A673 (cell line): ENCODE measurements at regions not wholly inside any gene's neighbourhood (a gene's known extent, or its start where the extent isn't known, plus 50 kb on each side); places are given as distances from the start of the nearest gene placed in this dataset.

Source experiments
- BruUV-seq: library from RNA; stranded (reverse); fragments of 400-500 nt; replicated peaks from 2 replicates; lab custom pipeline; 2021; lab: Mats Ljungman, UMichigan
- CTCF ChIA-PET: fragments of 300-600 bp; sonication (Branson Sonifier 250); formaldehyde crosslinking; loops from one replicate; lab custom pipeline; 2022; ENCODE audit warnings: antibody characterized with exemption; lab: Charles Lee
- POLR2A ChIA-PET: fragments of 300-600 bp; sonication (Branson Sonifier 250); formaldehyde crosslinking; loops from one replicate; lab custom pipeline; 2022; ENCODE audit warnings: antibody characterized with exemption; ENCODE audit not compliant: low non-redundant PET; lab: Charles Lee
- DNase-seq: peaks from one replicate; pipeline ENCODE4 v3.0.0-alpha.2; 2015; ENCODE audit warnings: low spot score
- H3K27ac ChIP-seq: fragments of 200-600 bp; sonication (generic); 2 replicates; pipeline ENCODE4 v1.5.1; 2016; ENCODE audit warnings: mixed run types, low read depth, mild to moderate bottlenecking, mixed read lengths, antibody characterized with exemption, low read length; ENCODE audit not compliant: poor library complexity, severe bottlenecking
- H3K27me3 ChIP-seq: fragments of 200-600 bp; sonication (generic); replicated peaks from 2 replicates; pipeline ENCODE4 v1.6.1; 2017; ENCODE audit warnings: mixed run types, low read depth, mild to moderate bottlenecking, mixed read lengths, antibody characterized with exemption, low read length; ENCODE audit not compliant: insufficient read depth, poor library complexity
- H3K36me3 ChIP-seq: fragments of 200-600 bp; sonication (generic); 2 replicates; pipeline ENCODE4 v1.6.1; 2016; ENCODE audit warnings: mixed run types, mild to moderate bottlenecking, mixed read lengths, antibody characterized with exemption, low read length; ENCODE audit not compliant: insufficient read depth, poor library complexity, severe bottlenecking
- H3K4me1 ChIP-seq: fragments of 200-600 bp; sonication (generic); 2 replicates; pipeline ENCODE4 v1.6.1; 2017; ENCODE audit warnings: mixed run types, mild to moderate bottlenecking, mixed read lengths, antibody characterized with exemption, low read length; ENCODE audit not compliant: insufficient read depth, poor library complexity, severe bottlenecking
- H3K4me3 ChIP-seq: fragments of 200-600 bp; sonication (generic); 2 replicates; pipeline ENCODE4 v1.5.1; 2016; ENCODE audit warnings: low read depth, mixed run types, mild to moderate bottlenecking, mixed read lengths, low read length; ENCODE audit not compliant: poor library complexity, severe bottlenecking
- H3K9me3 ChIP-seq: fragments of 200-600 bp; sonication (generic); 2 replicates; pipeline ENCODE4 v1.6.1; 2016; ENCODE audit warnings: mixed run types, low read depth, mild to moderate bottlenecking, mixed read lengths, antibody characterized with exemption, low read length; ENCODE audit not compliant: poor library complexity, severe bottlenecking
- CTCF ChIP-seq: fragments of 300-800, 200-600 bp; sonication (generic); conservative IDR thresholded peaks from 2 replicates; pipeline ENCODE4 v1.5.1; 2017; ENCODE audit warnings: low read depth, mild to moderate bottlenecking, antibody characterized with exemption, low read length, moderate library complexity, mixed read lengths
- EZH2 ChIP-seq: fragments of 200-600 bp; sonication (generic); IDR thresholded peaks from 2 replicates; pipeline ENCODE4 v1.6.1; 2017; ENCODE audit warnings: borderline replicate concordance, low read depth, mild to moderate bottlenecking, mixed read lengths, antibody characterized with exemption, low read length; ENCODE audit not compliant: poor library complexity, severe bottlenecking
- intact Hi-C: fragments of 100-400 bp; cut with micrococcal nuclease; formaldehyde crosslinking; loops from one replicate; pipeline ENCODE4 v1.10.0; 2022; ENCODE audit not compliant: unreplicated experiment

GRCh38 chr9:118252027-118252426 lies 547.8 kb downstream of the TLR4 start:
- no TSS peak for BruUV-seq
- no peaks in the 10 kb centered on the region for H3K27me3 ChIP-seq
- no peak for DNase-seq
- TF ChIP-seq EZH2: no peak
- TF ChIP-seq CTCF: no peak
- ChIA-PET CTCF (no interaction called here), POLR2A (no interaction called here)
- no peaks in the 10 kb centered on the region for H3K4me1 ChIP-seq
- intact Hi-C loops: no loop called here
- peaks cover 8% of the 10 kb centered on the region for H3K9me3 ChIP-seq
- no peaks in the 10 kb centered on the region for H3K36me3 ChIP-seq
- no peak overlapping the region for H3K27ac ChIP-seq
- no peak overlapping the region for H3K4me3 ChIP-seq

- ChIA-PET POLR2A (no interaction called here), CTCF (no interaction called here)
- intact Hi-C loops: no loop called here
- no peak for TF ChIP-seq EZH2
- TF ChIP-seq CTCF: no peak
- no peak for DNase-seq
- Histone ChIP-seq H3K36me3 (no peaks in the 10 kb centered on the region), H3K27ac (no peak overlapping the region), H3K27me3 (no peaks in the 10 kb centered on the region), H3K9me3 (peaks cover 14% of the 10 kb centered on the region), H3K4me3 (no peak overlapping the region), H3K4me1 (no peaks in the 10 kb centered on the region)
- BruUV-seq: no TSS peak
These were observed 558.0 kb downstream of the TLR4 start for GRCh38 chr9:118262191-118262590.

- TF ChIP-seq CTCF: no peak
- no peak for TF ChIP-seq EZH2
- no TSS peak for BruUV-seq
- intact Hi-C loops: no loop called here
- CTCF ChIA-PET: no interaction called here
- POLR2A ChIA-PET: no interaction called here
- DNase-seq: no peak
- H3K27ac ChIP-seq: no peak overlapping the region
- H3K36me3 ChIP-seq: no peaks in the 10 kb centered on the region
- no peaks in the 10 kb centered on the region for H3K4me1 ChIP-seq
- no peaks in the 10 kb centered on the region for H3K27me3 ChIP-seq
- no peak overlapping the region for H3K4me3 ChIP-seq
- peaks cover 5% of the 10 kb centered on the region for H3K9me3 ChIP-seq
These were observed 559.7 kb downstream of the TLR4 start for GRCh38 chr9:118263949-118264348.
